ENCODE measurements at regions not wholly inside any gene's neighbourhood (a gene's known extent, or its start where the extent isn't known, plus 50 kb on each side); places are given as distances from the start of the nearest gene placed in this dataset.

DNA sequence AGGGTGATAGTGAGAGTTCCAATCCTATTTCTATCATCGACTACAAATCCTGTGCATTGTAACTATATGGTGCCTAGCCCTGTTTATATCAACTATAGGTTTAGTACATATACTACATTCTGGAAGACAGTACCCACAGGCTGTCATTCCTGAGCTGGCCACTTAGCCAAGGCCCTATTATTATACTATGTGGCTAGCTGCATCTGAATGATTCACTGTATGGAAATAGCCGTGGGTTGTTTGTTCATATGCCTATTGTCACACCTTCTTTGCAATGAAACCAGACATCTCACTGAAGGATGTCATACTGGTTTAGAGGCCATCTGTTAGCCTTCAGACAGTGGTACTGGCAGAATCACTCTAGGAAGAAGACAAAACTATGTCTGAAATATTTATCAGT is 62.3 kb upstream of the FSIP2 start:
- TF ChIP-seq NR1H2 (CRISPR knock-in tag; IDR thresholded peaks at IDR 0.05), result no peak
- no peak for TF ChIP-seq ESRRA (CRISPR knock-in tag; IDR thresholded peaks at IDR 0.05; ENCODE audit: borderline replicate concordance)
- no peak for TF ChIP-seq ZBTB21 (CRISPR knock-in tag; IDR thresholded peaks at IDR 0.05; ENCODE audit: borderline replicate concordance)
